ENCODE measurements at regions not wholly inside any gene's neighbourhood (a gene's known extent, or its start where the extent isn't known, plus 50 kb on each side); places are given as distances from the start of the nearest gene placed in this dataset.

GRCh38 chr2:235244255-235245220 lies 249.3 kb upstream of the AGAP1 start:
- no peak for DNase-seq (ENCODE audit: low read depth)
- TF ChIP-seq, protein P1, sequence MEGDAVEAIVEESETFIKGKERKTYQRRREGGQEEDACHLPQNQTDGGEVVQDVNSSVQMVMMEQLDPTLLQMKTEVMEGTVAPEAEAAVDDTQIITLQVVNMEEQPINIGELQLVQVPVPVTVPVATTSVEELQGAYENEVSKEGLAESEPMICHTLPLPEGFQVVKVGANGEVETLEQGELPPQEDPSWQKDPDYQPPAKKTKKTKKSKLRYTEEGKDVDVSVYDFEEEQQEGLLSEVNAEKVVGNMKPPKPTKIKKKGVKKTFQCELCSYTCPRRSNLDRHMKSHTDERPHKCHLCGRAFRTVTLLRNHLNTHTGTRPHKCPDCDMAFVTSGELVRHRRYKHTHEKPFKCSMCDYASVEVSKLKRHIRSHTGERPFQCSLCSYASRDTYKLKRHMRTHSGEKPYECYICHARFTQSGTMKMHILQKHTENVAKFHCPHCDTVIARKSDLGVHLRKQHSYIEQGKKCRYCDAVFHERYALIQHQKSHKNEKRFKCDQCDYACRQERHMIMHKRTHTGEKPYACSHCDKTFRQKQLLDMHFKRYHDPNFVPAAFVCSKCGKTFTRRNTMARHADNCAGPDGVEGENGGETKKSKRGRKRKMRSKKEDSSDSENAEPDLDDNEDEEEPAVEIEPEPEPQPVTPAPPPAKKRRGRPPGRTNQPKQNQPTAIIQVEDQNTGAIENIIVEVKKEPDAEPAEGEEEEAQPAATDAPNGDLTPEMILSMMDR (conservative IDR thresholded peaks at IDR 0.05; ENCODE audit: low read depth, low read length) = no peak
- no peak overlapping the region for H3K4me3 ChIP-seq (ENCODE audit: low read depth, low read length)

DNA sequence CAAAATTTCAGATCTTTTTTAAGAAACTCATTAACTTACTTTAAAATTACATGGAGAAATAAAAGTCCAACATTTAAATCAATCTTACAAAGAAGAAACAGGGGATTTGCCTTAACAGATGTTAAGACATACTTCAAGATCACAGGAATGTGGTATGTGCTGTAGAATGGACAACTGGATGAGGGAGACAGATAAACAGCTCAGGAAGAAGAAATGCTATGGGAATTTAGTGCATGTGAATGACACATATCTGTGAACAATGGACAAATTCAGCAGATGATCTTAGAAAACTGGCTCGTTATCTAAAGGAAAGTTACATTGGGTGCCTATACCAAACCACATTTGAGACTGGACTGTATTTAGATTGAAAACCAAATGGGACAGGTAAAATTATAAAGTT lies 246.8 kb upstream of the AGAP1 start:
- TF ChIP-seq, protein P1 (conservative IDR thresholded peaks at IDR 0.05; ENCODE audit: low read depth, low read length) = no peak
- no peak overlapping the region for H3K4me3 ChIP-seq (ENCODE audit: low read depth, low read length)
- DNase-seq (ENCODE audit: low read depth) = no peak

GRCh38 chr2:235255693-235256092 lies 238.2 kb upstream of the AGAP1 start:
- DNase-seq (ENCODE audit: low read depth) = no peak
- TF ChIP-seq, protein P1 (conservative IDR thresholded peaks at IDR 0.05; ENCODE audit: low read depth, low read length) = no peak

GRCh38 chr2:235257590-235257989 lies 236.3 kb upstream of the AGAP1 start:
- no peak overlapping the region for H3K4me3 ChIP-seq (ENCODE audit: low read depth, low read length)
- no peak for DNase-seq (ENCODE audit: low read depth)
- TF ChIP-seq, protein P1 (conservative IDR thresholded peaks at IDR 0.05; ENCODE audit: low read depth, low read length) = no peak

More at GRCh38 chr2:235255693-235256092, 238.2 kb upstream of the AGAP1 start:
- H3K4me3 ChIP-seq (ENCODE audit: low read depth, low read length) = no peak overlapping the region

DNA sequence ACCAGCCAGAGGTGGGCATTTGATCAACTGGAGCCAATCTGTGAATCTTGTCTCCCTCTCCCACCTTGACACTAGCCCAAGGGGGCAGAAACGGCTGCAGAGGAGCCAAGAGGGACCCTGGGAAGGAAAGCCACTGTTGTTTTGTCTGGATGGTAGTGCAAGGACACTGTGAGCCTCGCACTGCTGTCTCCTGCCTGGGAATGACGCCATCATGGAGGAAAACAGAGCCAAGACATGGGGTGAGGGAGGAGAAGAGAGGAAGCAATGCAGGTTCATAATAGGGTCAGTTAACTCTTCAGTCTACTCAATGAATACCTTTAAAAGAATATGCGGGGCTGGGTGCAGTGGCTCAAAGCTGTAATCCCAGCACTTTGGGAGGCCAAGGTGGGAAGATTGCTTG lies 231.1 kb upstream of the AGAP1 start:
- TF ChIP-seq, protein P1 (conservative IDR thresholded peaks at IDR 0.05; ENCODE audit: low read depth, low read length) = no peak
- no peak for DNase-seq (ENCODE audit: low read depth)
- no peak overlapping the region for H3K4me3 ChIP-seq (ENCODE audit: low read depth, low read length)

DNA sequence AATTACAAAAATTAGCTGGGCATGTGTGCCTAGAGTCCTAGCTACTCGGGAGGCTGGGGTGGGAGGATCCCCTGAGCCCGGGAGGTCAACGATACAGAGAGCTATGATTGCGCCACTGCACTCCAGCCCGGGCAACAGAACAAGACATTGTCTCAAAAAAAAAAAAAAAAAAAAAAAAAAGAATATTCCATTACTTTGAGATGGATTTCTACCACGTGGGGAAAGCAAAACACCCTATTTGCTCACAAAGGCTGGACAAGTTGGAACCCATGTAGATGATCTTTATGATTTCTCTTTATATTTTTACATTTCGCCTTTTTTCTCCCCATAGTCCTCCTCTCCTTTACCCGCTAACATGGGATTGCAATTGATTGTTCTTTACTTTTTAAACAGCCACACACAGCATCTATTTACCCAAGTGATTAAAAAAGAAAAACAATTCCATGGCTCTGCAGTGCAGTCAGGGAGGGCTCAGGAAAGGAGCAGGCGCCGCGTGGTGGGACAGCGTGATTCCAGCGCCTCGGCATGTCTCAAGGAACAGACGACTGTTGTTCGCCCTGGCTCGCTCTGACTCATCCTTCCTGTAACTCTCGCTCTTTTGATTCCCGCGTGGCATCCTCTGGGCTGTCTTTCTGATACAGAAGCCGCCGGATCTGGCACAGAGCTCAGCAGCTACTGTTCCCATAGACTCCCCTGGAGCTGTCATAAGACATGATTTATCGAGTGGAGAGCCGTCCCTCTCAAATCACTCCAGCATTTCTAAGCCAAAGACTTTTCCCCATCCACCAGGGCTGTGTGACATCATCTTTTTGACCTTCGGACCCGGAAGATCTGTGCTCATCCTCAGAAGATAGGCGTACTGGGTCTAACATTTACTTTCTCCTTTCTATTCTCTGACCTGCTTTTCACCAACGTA lies 230.4 kb upstream of the AGAP1 start:
- TF ChIP-seq, protein P1 (conservative IDR thresholded peaks at IDR 0.05; ENCODE audit: low read depth, low read length) = peak; percentile 6
- peak overlapping the region; percentile 31 for H3K4me3 ChIP-seq (ENCODE audit: low read depth, low read length)
- DNase-seq (ENCODE audit: low read depth) = peak; percentile 55
